ENCODE measurements at regions not wholly inside any gene's neighbourhood (a gene's known extent, or its start where the extent isn't known, plus 50 kb on each side); places are given as distances from the start of the nearest gene placed in this dataset.
"Not testable (repeated sequence)": the region's sequence is repeated elsewhere in the genome, so short reads cannot be mapped to it uniquely, and the experiment has no call there.

DNA sequence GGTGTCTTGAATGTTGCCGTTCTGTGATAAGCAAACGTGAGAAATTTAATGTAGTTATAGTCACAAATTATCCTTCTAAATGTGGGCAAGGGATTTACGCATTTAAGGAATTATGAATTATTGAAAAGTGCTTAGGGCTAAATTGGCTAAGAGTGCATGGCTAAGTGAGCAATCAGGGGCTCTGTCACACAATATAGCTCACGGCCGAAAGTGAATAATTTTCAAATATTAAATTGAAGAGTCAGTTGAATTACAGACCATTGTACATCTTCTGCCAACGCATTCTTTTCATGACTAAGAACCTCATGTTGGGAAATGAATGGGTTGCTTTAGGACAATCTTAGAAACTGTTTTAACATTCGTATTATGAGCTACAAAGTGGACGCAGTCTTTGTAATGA, 1832.9 kb upstream of the LRRTM1 start:
- DNase-seq: no peak

GRCh38 chr2:82128051-82128450, 1823.5 kb upstream of the LRRTM1 start:
- DNase-seq: no peak

GRCh38 chr2:82124629-82125028, 1820.1 kb upstream of the LRRTM1 start:
- DNase-seq: no peak

GRCh38 chr2:82120654-82121053, 1816.1 kb upstream of the LRRTM1 start:
- no peak for DNase-seq

DNA sequence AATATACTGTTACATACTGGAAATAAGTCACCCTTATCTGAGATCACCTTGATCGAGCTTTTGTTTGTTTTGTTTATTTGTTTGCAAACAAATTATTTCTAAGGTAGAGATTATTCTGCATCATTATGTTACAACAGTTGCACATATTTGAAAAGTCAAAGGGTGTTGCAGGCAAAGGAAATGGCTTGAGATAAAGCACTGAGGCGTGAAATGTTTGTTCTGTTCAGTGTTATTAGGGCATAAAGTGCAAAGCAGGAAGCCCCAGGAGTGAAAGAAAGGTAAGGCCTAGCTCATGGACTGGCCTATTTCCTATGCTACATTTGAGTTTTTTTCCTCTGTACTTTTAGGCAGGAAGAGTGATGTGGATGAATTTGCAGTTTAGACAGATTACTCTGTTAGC, 1815.6 kb upstream of the LRRTM1 start:
- no peak for DNase-seq

DNA sequence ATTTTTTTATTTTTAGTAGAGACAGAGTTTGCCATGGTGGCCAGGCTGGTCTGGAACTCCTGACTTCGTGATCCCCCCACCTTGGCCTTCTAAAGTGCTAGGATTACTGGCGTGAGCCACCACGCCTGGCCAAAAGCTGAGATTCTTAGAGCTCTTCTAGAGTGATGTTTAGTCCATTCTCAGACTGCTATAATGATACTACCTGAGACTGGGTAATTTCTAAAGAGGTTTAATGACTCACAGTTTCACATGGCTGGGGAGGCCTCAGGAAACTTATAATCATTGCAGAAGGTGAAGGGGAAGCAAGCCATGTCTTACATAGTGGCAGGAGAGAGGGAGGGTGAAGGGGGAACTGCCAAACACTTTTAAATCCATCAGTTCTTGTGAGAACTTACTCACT, 1804.9 kb upstream of the LRRTM1 start:
- no peak for DNase-seq

DNA sequence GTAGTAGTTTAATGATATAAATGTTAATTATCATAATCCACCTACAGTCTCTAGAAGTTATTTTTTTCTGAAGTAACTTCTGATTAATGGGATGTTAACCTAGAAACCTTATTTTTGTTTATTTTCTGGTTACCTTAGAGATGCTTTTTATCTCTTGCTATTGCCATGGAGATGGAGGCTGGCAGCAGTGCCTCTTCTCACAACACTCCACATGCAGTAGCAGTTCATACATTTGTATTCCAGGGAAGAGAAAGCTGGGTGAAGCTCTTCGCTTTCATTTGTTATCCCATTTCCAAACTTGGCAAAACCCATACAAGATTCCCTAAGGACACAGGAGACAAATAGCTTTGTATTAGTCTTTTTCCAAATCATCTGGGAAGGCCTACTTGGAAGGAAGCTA, 1794.1 kb upstream of the LRRTM1 start:
- no peak for DNase-seq

DNA sequence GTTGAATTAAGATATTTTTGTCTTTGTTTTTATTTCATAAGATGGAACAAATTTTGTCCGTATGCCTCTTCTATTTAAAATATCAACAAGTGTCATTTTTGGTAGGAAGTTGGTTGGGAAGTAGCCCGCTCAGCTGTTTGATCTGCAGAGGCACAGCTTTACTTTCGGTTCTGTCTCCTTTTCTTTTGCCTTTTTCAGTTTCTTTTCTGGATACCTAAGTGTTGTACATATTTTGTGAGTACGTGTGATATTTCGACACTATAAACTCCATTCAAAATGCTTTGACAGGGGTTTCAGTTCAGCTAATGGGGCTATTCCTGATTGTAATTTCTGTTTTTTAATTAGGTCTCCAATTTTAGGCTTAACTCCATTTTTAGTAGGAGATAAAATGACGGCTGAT, 1785.0 kb upstream of the LRRTM1 start:
- DNase-seq: no peak

DNA sequence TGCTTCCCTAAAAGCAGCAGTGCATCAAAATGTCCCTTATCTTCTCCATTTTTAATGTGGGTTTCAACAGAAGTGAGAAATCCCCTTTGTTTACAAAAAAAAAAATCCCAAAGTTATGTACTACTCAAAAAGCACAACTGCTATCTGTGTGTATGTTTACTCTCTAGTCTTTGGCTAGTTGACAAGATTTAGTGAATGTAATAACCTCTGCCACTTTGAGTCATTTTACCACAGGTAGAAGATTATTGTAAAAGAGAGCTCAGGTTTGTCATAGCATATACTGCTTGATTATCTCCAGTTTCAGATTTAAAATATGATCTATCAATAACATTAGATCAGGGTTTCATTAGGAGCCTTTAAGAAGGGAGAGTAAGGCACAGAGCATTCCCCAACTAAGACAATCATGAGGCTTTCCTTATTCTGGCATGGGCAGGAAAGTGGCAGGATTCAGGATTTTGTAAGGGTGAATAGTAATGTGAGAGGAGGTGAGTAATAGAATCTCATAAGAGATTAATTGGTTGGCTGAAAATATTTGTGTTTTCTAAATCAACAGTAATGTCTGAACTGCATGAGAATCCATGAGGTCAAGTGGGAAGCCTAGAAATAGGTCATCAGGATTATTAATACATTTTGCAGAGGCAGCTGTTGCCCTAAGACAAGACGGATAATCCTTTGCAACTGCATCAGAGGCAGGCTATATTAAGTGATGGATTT, 1780.3 kb upstream of the LRRTM1 start:
- no peak for DNase-seq

GRCh38 chr2:82075875-82076274, 1771.3 kb upstream of the LRRTM1 start:
- DNase-seq: no peak

GRCh38 chr2:82062463-82062862, 1757.9 kb upstream of the LRRTM1 start:
- no peak for DNase-seq

DNA sequence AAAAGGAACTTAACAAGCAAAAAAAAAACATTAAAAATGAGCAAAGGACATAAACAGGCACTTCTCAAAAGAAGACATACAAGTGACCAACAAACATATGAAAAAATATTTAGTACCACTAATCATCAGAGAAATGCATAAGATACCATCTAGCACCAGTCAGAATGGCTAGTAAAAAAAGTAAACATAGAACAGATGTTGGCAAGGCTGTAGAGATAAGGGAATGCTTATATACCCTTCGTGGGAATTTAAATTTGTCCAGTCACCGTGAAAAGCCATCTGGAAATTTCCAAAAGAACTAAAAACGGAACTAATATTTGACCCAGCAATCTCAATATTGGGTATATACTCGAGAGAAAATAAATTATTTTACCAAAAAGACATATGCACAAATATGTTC, 1751.3 kb upstream of the LRRTM1 start:
- DNase-seq: no peak

DNA sequence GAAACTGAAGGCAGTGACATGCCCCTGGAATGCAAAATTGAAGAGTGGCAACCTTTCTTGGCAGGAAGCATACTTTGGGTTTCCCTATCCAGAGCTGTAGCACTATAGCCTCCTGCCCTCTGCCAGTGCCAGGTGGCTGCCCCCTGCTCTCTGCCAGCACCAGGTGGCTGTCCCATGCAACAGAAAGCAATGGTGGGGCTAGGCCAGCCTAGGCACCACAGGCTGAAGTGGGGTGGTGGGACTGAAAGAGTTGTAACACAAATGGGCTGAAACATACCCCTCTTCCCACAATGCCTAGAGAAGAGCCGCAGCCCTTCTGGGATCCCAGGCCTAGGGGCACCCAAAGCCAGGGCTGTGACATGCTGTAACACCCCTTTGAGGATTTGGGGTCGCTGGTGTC, 1739.3 kb upstream of the LRRTM1 start:
- DNase-seq: no peak

GRCh38 chr2:82027921-82028615, 1723.5 kb upstream of the LRRTM1 start:
- DNase-seq: peak; percentile 15

DNA sequence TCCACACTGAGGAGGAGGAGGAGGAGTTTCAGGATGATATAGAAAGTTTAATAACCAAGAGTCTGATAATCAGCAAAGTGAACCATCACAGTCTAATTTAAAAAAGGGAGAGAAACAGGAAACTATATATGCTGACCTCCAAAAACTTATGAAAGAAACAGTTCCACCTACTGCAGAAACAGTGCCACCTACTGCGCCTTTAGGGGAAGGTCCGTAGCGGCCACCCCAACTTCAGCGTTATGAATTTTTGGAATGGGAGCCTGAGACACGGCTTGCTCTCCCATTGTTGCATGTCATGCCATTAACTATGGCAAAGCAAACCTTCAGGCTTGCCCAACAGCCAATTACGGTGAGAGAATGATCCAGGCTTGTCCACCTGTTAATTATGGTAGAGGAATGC, 1719.2 kb upstream of the LRRTM1 start:
- DNase-seq: no peak

DNA sequence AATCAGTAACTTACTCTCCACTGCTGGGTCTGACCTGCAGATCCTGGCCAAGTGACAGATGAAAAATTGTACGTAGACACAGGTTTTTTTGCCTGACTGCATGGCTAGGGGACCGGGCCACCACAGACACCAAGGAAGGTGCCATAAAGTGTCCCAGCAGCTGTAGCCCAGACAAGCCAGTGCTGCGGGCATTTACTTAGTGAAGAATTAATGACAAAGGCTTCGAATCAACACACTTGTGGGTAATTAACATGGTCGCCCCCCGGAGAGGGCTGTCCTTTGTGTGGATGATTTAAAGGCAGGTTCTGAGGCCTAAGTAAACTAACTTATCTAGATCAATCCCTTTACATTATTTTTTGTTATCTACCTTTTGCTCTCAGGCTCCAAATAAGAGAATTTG, 1709.1 kb upstream of the LRRTM1 start:
- no peak for DNase-seq

GRCh38 chr2:82007071-82007664, 1702.6 kb upstream of the LRRTM1 start:
- no peak for DNase-seq

- DNase-seq: not testable (repeated sequence)
Measured at GRCh38 chr2:82005889-82006288, 1701.3 kb upstream of the LRRTM1 start.

- DNase-seq: no peak
Measured at GRCh38 chr2:82001614-82002013, 1697.1 kb upstream of the LRRTM1 start.

GRCh38 chr2:82000606-82001005, 1696.1 kb upstream of the LRRTM1 start:
- DNase-seq: no peak

DNA sequence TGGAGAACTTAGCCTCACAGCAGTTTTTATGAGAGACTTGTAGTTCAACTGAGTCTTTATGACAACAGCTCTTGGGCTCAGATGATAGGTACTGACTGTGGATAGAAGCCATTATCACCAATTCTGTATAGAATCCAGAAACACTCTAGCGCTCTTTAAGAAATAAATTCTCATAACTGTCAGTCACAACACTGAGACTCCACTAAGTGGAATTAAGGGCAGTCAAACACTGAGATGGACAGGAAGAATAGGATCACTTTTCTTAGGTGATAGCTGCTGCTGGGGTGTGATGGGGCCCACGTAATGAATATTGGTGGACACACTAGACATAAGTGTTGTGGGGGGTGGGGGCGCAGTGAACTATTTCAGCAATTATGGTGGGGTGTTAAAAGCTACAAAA, 1691.8 kb upstream of the LRRTM1 start:
- DNase-seq: no peak

DNA sequence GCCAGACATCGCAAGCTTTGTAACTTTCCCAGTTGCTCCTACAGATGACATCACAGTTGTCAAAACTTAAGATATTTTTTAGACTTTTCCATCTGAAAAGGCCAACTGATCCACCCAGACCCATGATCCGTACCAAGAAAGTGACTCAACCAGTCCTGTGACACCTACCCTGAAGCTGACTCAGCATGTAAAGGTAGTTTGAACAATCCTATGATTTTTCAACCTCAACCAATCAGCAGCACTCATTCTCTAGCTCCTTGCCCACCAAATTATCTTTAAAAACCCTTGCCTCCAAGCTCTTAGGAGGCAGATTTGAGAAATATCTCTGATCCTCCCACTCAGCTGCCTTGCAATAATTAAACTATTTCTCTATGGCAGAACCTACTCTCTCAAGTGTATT, 1686.7 kb upstream of the LRRTM1 start:
- no peak for DNase-seq

GRCh38 chr2:81987370-81987769, 1682.8 kb upstream of the LRRTM1 start:
- no peak for DNase-seq

GRCh38 chr2:81984969-81985637, 1680.6 kb upstream of the LRRTM1 start:
- DNase-seq: no peak

All from NCI-H1092 (cell line).